Keratinocyte (primary cell): ENCODE measurements at regions not wholly inside any gene's neighbourhood (a gene's known extent, or its start where the extent isn't known, plus 50 kb on each side); places are given as distances from the start of the nearest gene placed in this dataset.
A peak's percentile ranks its signal among the peaks of the same experiment; 100 is the strongest.

Experiments
- DNase-seq: peaks from one replicate; pipeline ENCODE4 v3.0.0-alpha.2; 2011; ENCODE audit warnings: low read depth, missing footprints, low spot score
- FAIRE-seq: peaks from 2 replicates; lab custom pipeline; 2011; peaks lifted over from hg19 to GRCh38; lab: Jason Lieb, UNC
- H2AFZ ChIP-seq: 2 replicates; pipeline ENCODE4 v1.6.0; 2012; ENCODE audit warnings: low read length, control low read depth, inconsistent platforms; ENCODE audit not compliant: control insufficient read depth
- H3K27ac ChIP-seq: 2 replicates; pipeline ENCODE4 v1.5.1; 2011; ENCODE audit warnings: low read length; ENCODE audit not compliant: control insufficient read depth, insufficient read depth
- H3K27me3 ChIP-seq: 3 replicates; pipeline ENCODE4 v1.6.0; 2011; ENCODE audit warnings: low read length; ENCODE audit not compliant: control insufficient read depth, insufficient read depth; ENCODE audit errors: extremely low read depth
- H3K36me3 ChIP-seq, 2 experiments: 2 replicates in 1 of 2; 3 replicates in 1 of 2; pipeline ENCODE4 v1.5.1; 2011; ENCODE audit warnings: low read length in 2 of 2, mild to moderate bottlenecking in 1 of 2; ENCODE audit not compliant: control insufficient read depth in 2 of 2, insufficient read depth in 2 of 2; ENCODE audit errors: extremely low read depth in 1 of 2
- H3K4me1 ChIP-seq: 3 replicates; pipeline ENCODE4 v1.5.1; 2011; ENCODE audit warnings: low read length; ENCODE audit not compliant: control insufficient read depth, insufficient read depth; ENCODE audit errors: extremely low read depth
- H3K4me2 ChIP-seq: 3 replicates; pipeline ENCODE4 v1.6.0; 2011; ENCODE audit warnings: low read depth, low read length; ENCODE audit not compliant: control insufficient read depth, insufficient read depth; ENCODE audit errors: extremely low read depth
- H3K4me3 ChIP-seq, 3 experiments: fragments of 200-600 bp in 1 of 3; sonication (generic) in 1 of 3; 2 replicates in 2 of 3; 3 replicates in 1 of 3; pipeline ENCODE4 v1.5.1; 2011 to 2016; ENCODE audit warnings: low read length in 3 of 3, mild to moderate bottlenecking in 3 of 3, control low read depth in 2 of 3, inconsistent platforms in 1 of 3, low read depth in 1 of 3, mixed read lengths in 1 of 3, mixed run types in 1 of 3, moderate library complexity in 1 of 3; ENCODE audit not compliant: control insufficient read depth in 2 of 3, insufficient read depth in 2 of 3; ENCODE audit errors: extremely low read depth in 1 of 3
- H3K79me2 ChIP-seq: 2 replicates; pipeline ENCODE4 v1.6.0; 2012; ENCODE audit warnings: low read length; ENCODE audit not compliant: control insufficient read depth, insufficient read depth
- H3K9ac ChIP-seq: 3 replicates; pipeline ENCODE4 v1.6.0; 2011; ENCODE audit warnings: low read length; ENCODE audit not compliant: control insufficient read depth, insufficient read depth; ENCODE audit errors: extremely low read depth
- H3K9me1 ChIP-seq: 3 replicates; pipeline ENCODE4 v1.6.0; 2011; ENCODE audit warnings: low read length; ENCODE audit not compliant: control insufficient read depth, insufficient read depth; ENCODE audit errors: extremely low read depth
- H3K9me3 ChIP-seq: 2 replicates; pipeline ENCODE4 v1.5.1; 2012; ENCODE audit warnings: low read depth, low read length; ENCODE audit not compliant: control insufficient read depth
- H4K20me1 ChIP-seq: 3 replicates; pipeline ENCODE4 v1.6.0; 2011; ENCODE audit warnings: low read length; ENCODE audit not compliant: control insufficient read depth, insufficient read depth; ENCODE audit errors: extremely low read depth
- CTCF ChIP-seq, 3 experiments: IDR thresholded peaks in 1 of 3; conservative IDR thresholded peaks in 1 of 3; optimal IDR thresholded peaks in 1 of 3; 2 replicates in 2 of 3; 3 replicates in 1 of 3; pipeline versions ENCODE3 to v1.5.1; 2011; ENCODE audit warnings: low read length in 3 of 3, mild to moderate bottlenecking in 3 of 3, moderate library complexity in 2 of 3, control low read depth in 1 of 3, inconsistent platforms in 1 of 3; ENCODE audit not compliant: insufficient read depth in 2 of 3; ENCODE audit errors: extremely low read depth in 1 of 3
- dilution Hi-C: fragments of 300-500 bp; cut with MboI; formaldehyde crosslinking; loops from one replicate; pipeline ENCODE4 v1.7.0; 2020; ENCODE audit warnings: low sequenced_read_pairs; ENCODE audit not compliant: extremely low pct_ligation_motif_present

GRCh38 chr6:144559865-144560593, 274.9 kb downstream of the UTRN start:
- no peak for TF ChIP-seq CTCF (optimal IDR thresholded peaks at IDR 0.05 in 1 of 3, IDR thresholded peaks at IDR 0.05 in 1 of 3, conservative IDR thresholded peaks at IDR 0.05 in 1 of 3; ENCODE audit: extremely low read depth in 1 of 3, insufficient read depth in 2 of 3, low read length in 3 of 3)
- Histone ChIP-seq H3K36me3 (peaks cover 2 to 4% of the 10 kb centered on the region in 2 experiments), H3K9me3 (no peaks in the 10 kb centered on the region), H3K9me1 (no peaks in the 10 kb centered on the region), H3K4me1 (peaks cover 3% of the 10 kb centered on the region), H4K20me1 (no peaks in the 10 kb centered on the region), H3K27ac (no peak overlapping the region), H3K79me2 (no peaks in the 10 kb centered on the region), H3K4me2 (peak overlapping the region; percentile 14), H2AFZ (peak overlapping the region; percentile 2), H3K4me3 (no peak overlapping the region), H3K9ac (no peak overlapping the region), H3K27me3 (no peaks in the 10 kb centered on the region)
- no peak for FAIRE-seq
- dilution Hi-C loops, result no loop called here
- DNase-seq, result no peak

GRCh38 chr6:144561455-144562043, 276.4 kb downstream of the UTRN start:
- no peak for TF ChIP-seq CTCF (optimal IDR thresholded peaks at IDR 0.05 in 1 of 3, IDR thresholded peaks at IDR 0.05 in 1 of 3, conservative IDR thresholded peaks at IDR 0.05 in 1 of 3; ENCODE audit: extremely low read depth in 1 of 3, insufficient read depth in 2 of 3, low read length in 3 of 3)
- Histone ChIP-seq H3K36me3 (peaks cover under 1 to 2% of the 10 kb centered on the region in 2 experiments), H3K27me3 (no peaks in the 10 kb centered on the region), H3K79me2 (no peaks in the 10 kb centered on the region), H2AFZ (no peak overlapping the region), H3K4me2 (no peak overlapping the region), H3K9ac (no peak overlapping the region), H3K9me3 (no peaks in the 10 kb centered on the region), H3K9me1 (no peaks in the 10 kb centered on the region), H3K4me3 (no peak overlapping the region), H3K27ac (no peak overlapping the region), H4K20me1 (no peaks in the 10 kb centered on the region), H3K4me1 (peaks cover 3% of the 10 kb centered on the region)
- dilution Hi-C loops, result no loop called here
- no peak for DNase-seq
- no peak for FAIRE-seq
